OCI-LY3 (cell line): ENCODE measurements at regions not wholly inside any gene's neighbourhood (a gene's known extent, or its start where the extent isn't known, plus 50 kb on each side); places are given as distances from the start of the nearest gene placed in this dataset.

Source experiments
- CTCF ChIP-seq: fragments of 200-600, 300-600 bp; sonication (generic); IDR thresholded peaks from 2 replicates; pipeline ENCODE4 v1.5.1; 2014; ENCODE audit warnings: antibody characterized with exemption, low read length, low read depth
- EZH2phosphoT487 ChIP-seq: fragments of 200-600 bp; shearing (Covaris generic); IDR thresholded peaks from 2 replicates; pipeline ENCODE4 v1.6.1; 2018; ENCODE audit warnings: antibody characterized with exemption, mixed run types, low read depth

GRCh38 chr4:144579411-144580030 lies 66.4 kb upstream of the HHIP start:
- no peak for TF ChIP-seq CTCF
- TF ChIP-seq EZH2phosphoT487 = no peak
